Liver (tissue), 3 donors: ENCODE measurements at regions not wholly inside any gene's neighbourhood (a gene's known extent, or its start where the extent isn't known, plus 50 kb on each side); places are given as distances from the start of the nearest gene placed in this dataset.

Source experiments
- CTCF ChIP-seq: fragments of 150-350 bp; IDR thresholded peaks from 2 replicates; pipeline ENCODE4 v1.5.1; 2017; ENCODE audit warnings: improper control_type of control experiment, low read depth, low read length; ENCODE audit not compliant: missing input control
- GABPA ChIP-seq, 2 donors: IDR thresholded peaks in 1 of 2; conservative IDR thresholded peaks in 1 of 2; 2 replicates each; pipeline ENCODE4 v1.6.1; 2016; ENCODE audit warnings: antibody characterized with exemption in 2 of 2, mild to moderate bottlenecking in 1 of 2, moderate library complexity in 1 of 2
- donor health status: healthy.
- donor health status: healthy.

GRCh38 chr12:27161458-27162228, 79.3 kb upstream of the C12orf71 start:
- TF ChIP-seq CTCF (no peak), GABPA (IDR thresholded peaks at IDR 0.05 in 1 of 2, conservative IDR thresholded peaks at IDR 0.05 in 1 of 2) (no peak)
